K562 (cell line): ENCODE measurements at regions not wholly inside any gene's neighbourhood (a gene's known extent, or its start where the extent isn't known, plus 50 kb on each side); places are given as distances from the start of the nearest gene placed in this dataset.

ENCODE experiments used
- ADNP ChIP-seq: fragments of 200-800 bp; sonication (Bioruptor generic); IDR thresholded peaks from 2 replicates; pipeline ENCODE4 v1.6.1; 2016; ENCODE audit warnings: missing genetic modification characterization, missing compliant biosample characterization
- ARID1B ChIP-seq: fragments of 450-650 bp; IDR thresholded peaks from 2 replicates; pipeline ENCODE4 v1.6.1; 2016; ENCODE audit warnings: antibody characterized with exemption, mild to moderate bottlenecking, inconsistent platforms
- ARID2 ChIP-seq: fragments of 450-650 bp; IDR thresholded peaks from 2 replicates; pipeline ENCODE4 v1.6.1; 2017; ENCODE audit warnings: antibody characterized with exemption, mild to moderate bottlenecking
- FOSL1 ChIP-seq: fragments of 200-800 bp; sonication (Bioruptor generic); conservative IDR thresholded peaks from 2 replicates; pipeline ENCODE4 v1.6.1; 2016; ENCODE audit warnings: missing genetic modification characterization, missing compliant biosample characterization
- HDAC1 ChIP-seq, 2 experiments: fragments of 450-650 bp; IDR thresholded peaks; 2 replicates each; pipeline ENCODE4 v1.6.1; 2016 to 2017; ENCODE audit warnings: inconsistent platforms in 1 of 2, mild to moderate bottlenecking in 1 of 2, moderate library complexity in 1 of 2
- HNRNPLL ChIP-seq: fragments of 200-400 bp; formaldehyde crosslinking; IDR thresholded peaks from 2 replicates; pipeline ENCODE4 v1.6.1; 2017; ENCODE audit warnings: low read length, low read depth, mild to moderate bottlenecking; ENCODE audit not compliant: poor library complexity, severe bottlenecking
- KDM4B ChIP-seq, 2 experiments: fragments of 450-650 bp in 1 of 2; sonication (generic) in 1 of 2; IDR thresholded peaks; 2 replicates each; pipeline ENCODE4 v1.6.1; 2016 to 2017; ENCODE audit warnings: borderline replicate concordance in 2 of 2, antibody characterized with exemption in 1 of 2, low read depth in 1 of 2, mild to moderate bottlenecking in 1 of 2
- KDM5B ChIP-seq: fragments of 200-600 bp; sonication (generic); IDR thresholded peaks from 2 replicates; pipeline ENCODE4 v1.6.1; 2012; ENCODE audit warnings: low read depth, mild to moderate bottlenecking, moderate library complexity, low read length, control low read depth, inconsistent platforms; ENCODE audit not compliant: insufficient replicate concordance
- MYC ChIP-seq, 2 experiments: fragments of 250-450 bp in 1 of 2; sonication (Bioruptor Pico) in 1 of 2; IDR thresholded peaks; 2 replicates each; pipeline versions ENCODE4 v1.5.1 to v1.6.1; 2012 to 2021; ENCODE audit warnings: low read depth in 2 of 2, borderline replicate concordance in 1 of 2, improper control_type of control experiment in 1 of 2, low read length in 1 of 2, mild to moderate bottlenecking in 1 of 2, moderate library complexity in 1 of 2
- OTX1 ChIP-seq: fragments of 450-650 bp; formaldehyde crosslinking; IDR thresholded peaks from 2 replicates; pipeline ENCODE4 v1.4.0; 2022; ENCODE audit warnings: mild to moderate bottlenecking
- POLR2AphosphoS2 ChIP-seq: IDR thresholded peaks from 2 replicates; pipeline ENCODE4 v1.6.1; 2012; ENCODE audit warnings: low read length, improper control_type of control experiment
- SETDB1 ChIP-seq: IDR thresholded peaks from one replicate; pipeline ENCODE4 v1.6.1; 2012; ENCODE audit warnings: low read length, control low read depth, inconsistent platforms
- SMAD2 ChIP-seq: fragments of 150-350 bp; IDR thresholded peaks from 2 replicates; pipeline ENCODE4 v1.6.1; 2014; ENCODE audit warnings: low read depth, mild to moderate bottlenecking, low read length
- SMARCA4 ChIP-seq: fragments of 450-650 bp; IDR thresholded peaks from 2 replicates; pipeline ENCODE4 v1.6.1; 2016
- SRSF1 ChIP-seq: fragments of 200-400 bp; formaldehyde crosslinking; IDR thresholded peaks from 2 replicates; pipeline ENCODE4 v1.6.1; 2017; ENCODE audit warnings: mild to moderate bottlenecking, low read depth, low read length, moderate library complexity
- STAG1 ChIP-seq: sonication (generic); formaldehyde crosslinking; IDR thresholded peaks from 2 replicates; pipeline ENCODE4 v1.5.0; 2020; ENCODE audit warnings: missing genetic modification reagents, borderline replicate concordance
- ZNF41 ChIP-seq: fragments of 250-450 bp; sonication (Bioruptor Pico); conservative IDR thresholded peaks from 2 replicates; pipeline ENCODE4 v1.4.0; 2020; ENCODE audit warnings: mild to moderate bottlenecking
- ZNF436 ChIP-seq: fragments of 250-450, 450-650 bp; sonication (Bioruptor Pico); formaldehyde crosslinking; IDR thresholded peaks from 2 replicates; pipeline ENCODE4 v1.7.0; 2020; ENCODE audit warnings: mild to moderate bottlenecking
- ZNF695 ChIP-seq: fragments of 450-650 bp; formaldehyde crosslinking; IDR thresholded peaks from 2 replicates; pipeline ENCODE4 v1.4.0; 2020; ENCODE audit warnings: mild to moderate bottlenecking, moderate library complexity
- ZNF79 ChIP-seq: fragments of 250-450 bp; sonication (Bioruptor Pico); IDR thresholded peaks from 2 replicates; pipeline ENCODE4 v1.4.0; 2020; ENCODE audit warnings: low read depth, mild to moderate bottlenecking, moderate library complexity
- TF ChIP-seq, protein P1 (sequence below): fragments of 150-350 bp; IDR thresholded peaks from 2 replicates; pipeline ENCODE4 v1.6.1; 2014; ENCODE audit warnings: low read depth, mild to moderate bottlenecking, low read length, borderline replicate concordance
- TF ChIP-seq, protein P2 (sequence below): fragments of 450-650 bp; IDR thresholded peaks from 2 replicates; pipeline ENCODE4 v1.6.1; 2017; ENCODE audit warnings: antibody characterized with exemption
- TF ChIP-seq, protein P3 (sequence below): fragments of 450-650 bp; IDR thresholded peaks from 2 replicates; pipeline ENCODE4 v1.6.1; 2018; ENCODE audit warnings: mild to moderate bottlenecking, low read depth; ENCODE audit not compliant: partially characterized antibody

DNA sequence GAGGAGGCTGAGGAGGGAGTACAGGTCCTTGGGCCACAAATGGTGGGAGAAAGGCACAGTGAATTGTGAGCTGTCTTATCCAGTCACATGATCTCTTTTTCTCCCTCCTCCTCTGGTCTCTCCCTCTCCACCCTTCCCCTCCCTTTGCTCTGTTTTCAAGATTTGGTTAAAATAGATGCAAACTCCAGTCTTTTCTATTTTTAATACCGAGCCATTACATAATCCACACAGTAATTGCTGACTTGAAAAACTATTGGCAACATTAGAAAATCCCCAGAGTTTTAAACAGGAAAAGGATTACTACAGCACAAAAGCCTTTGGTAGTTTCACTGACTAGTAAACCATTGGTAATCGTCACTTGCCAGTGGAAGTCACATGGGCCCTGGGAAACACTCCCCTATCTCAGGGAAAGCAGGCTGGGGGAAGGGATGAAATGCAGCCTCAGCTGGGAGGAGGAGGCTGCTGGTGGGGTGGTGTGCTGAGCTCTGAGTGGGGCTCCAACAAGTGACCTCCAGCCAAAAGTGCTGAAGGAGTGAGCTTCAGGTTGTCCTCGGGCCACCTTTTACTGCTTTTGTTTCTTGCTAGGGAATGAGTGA lies 57.4 kb upstream of the PCBP1 start (continued):
- TF ChIP-seq KDM5B: no peak
- peak; percentile 36 for TF ChIP-seq FOSL1
- TF ChIP-seq ZNF79 (CRISPR knock-in tag): no peak
- TF ChIP-seq OTX1: no peak
- no peak for TF ChIP-seq STAG1 (CRISPR knock-in tag)
- TF ChIP-seq ARID1B: no peak; the same call in 1 of the 2 replicates
- no peak for TF ChIP-seq ADNP
- TF ChIP-seq SETDB1: no peak
- TF ChIP-seq, protein P1, sequence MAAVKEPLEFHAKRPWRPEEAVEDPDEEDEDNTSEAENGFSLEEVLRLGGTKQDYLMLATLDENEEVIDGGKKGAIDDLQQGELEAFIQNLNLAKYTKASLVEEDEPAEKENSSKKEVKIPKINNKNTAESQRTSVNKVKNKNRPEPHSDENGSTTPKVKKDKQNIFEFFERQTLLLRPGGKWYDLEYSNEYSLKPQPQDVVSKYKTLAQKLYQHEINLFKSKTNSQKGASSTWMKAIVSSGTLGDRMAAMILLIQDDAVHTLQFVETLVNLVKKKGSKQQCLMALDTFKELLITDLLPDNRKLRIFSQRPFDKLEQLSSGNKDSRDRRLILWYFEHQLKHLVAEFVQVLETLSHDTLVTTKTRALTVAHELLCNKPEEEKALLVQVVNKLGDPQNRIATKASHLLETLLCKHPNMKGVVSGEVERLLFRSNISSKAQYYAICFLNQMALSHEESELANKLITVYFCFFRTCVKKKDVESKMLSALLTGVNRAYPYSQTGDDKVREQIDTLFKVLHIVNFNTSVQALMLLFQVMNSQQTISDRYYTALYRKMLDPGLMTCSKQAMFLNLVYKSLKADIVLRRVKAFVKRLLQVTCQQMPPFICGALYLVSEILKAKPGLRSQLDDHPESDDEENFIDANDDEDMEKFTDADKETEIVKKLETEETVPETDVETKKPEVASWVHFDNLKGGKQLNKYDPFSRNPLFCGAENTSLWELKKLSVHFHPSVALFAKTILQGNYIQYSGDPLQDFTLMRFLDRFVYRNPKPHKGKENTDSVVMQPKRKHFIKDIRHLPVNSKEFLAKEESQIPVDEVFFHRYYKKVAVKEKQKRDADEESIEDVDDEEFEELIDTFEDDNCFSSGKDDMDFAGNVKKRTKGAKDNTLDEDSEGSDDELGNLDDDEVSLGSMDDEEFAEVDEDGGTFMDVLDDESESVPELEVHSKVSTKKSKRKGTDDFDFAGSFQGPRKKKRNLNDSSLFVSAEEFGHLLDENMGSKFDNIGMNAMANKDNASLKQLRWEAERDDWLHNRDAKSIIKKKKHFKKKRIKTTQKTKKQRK: no peak
- no peak for TF ChIP-seq SMAD2
- TF ChIP-seq, protein P2, sequence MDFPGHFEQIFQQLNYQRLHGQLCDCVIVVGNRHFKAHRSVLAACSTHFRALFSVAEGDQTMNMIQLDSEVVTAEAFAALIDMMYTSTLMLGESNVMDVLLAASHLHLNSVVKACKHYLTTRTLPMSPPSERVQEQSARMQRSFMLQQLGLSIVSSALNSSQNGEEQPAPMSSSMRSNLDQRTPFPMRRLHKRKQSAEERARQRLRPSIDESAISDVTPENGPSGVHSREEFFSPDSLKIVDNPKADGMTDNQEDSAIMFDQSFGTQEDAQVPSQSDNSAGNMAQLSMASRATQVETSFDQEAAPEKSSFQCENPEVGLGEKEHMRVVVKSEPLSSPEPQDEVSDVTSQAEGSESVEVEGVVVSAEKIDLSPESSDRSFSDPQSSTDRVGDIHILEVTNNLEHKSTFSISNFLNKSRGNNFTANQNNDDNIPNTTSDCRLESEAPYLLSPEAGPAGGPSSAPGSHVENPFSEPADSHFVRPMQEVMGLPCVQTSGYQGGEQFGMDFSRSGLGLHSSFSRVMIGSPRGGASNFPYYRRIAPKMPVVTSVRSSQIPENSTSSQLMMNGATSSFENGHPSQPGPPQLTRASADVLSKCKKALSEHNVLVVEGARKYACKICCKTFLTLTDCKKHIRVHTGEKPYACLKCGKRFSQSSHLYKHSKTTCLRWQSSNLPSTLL: no peak
- peak; percentile 61 for TF ChIP-seq MYC (IDR thresholded peaks at IDR 0.05; ENCODE audit: low read depth, low read length)
- no peak for TF ChIP-seq MYC (CRISPR knock-in tag; IDR thresholded peaks at IDR 0.05; ENCODE audit: borderline replicate concordance, low read depth)
- no peak for TF ChIP-seq ZNF695 (CRISPR knock-in tag)
- TF ChIP-seq POLR2AphosphoS2: no peak
- TF ChIP-seq SRSF1: no peak
- TF ChIP-seq HNRNPLL: no peak
- no peak for TF ChIP-seq ZNF436
- peak; percentile 66; the same call in 1 of the 2 replicates for TF ChIP-seq SMARCA4
- TF ChIP-seq KDM4B (IDR thresholded peaks at IDR 0.05; ENCODE audit: borderline replicate concordance in 2 of 2, low read depth in 1 of 2): no peak
- TF ChIP-seq, protein P3, sequence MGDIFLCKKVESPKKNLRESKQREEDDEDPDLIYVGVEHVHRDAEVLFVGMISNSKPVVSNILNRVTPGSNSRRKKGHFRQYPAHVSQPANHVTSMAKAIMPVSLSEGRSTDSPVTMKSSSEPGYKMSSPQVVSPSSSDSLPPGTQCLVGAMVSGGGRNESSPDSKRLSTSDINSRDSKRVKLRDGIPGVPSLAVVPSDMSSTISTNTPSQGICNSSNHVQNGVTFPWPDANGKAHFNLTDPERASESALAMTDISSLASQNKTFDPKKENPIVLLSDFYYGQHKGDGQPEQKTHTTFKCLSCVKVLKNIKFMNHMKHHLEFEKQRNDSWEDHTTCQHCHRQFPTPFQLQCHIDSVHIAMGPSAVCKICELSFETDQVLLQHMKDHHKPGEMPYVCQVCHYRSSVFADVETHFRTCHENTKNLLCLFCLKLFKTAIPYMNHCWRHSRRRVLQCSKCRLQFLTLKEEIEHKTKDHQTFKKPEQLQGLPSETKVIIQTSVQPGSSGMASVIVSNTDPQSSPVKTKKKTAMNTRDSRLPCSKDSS: no peak
- no peak for TF ChIP-seq ARID2
- peak; percentile 10; the same call in 1 of the 2 replicates for TF ChIP-seq ZNF41 (CRISPR knock-in tag)
- TF ChIP-seq HDAC1 (IDR thresholded peaks at IDR 0.05): no peak
